Neural cell (in vitro differentiated cells): ENCODE measurements at regions not wholly inside any gene's neighbourhood (a gene's known extent, or its start where the extent isn't known, plus 50 kb on each side); places are given as distances from the start of the nearest gene placed in this dataset.

Experiments used
- H2AFZ ChIP-seq: fragments of 200-600, 300-800 bp; sonication (generic), shearing (Covaris generic); 2 replicates; pipeline ENCODE4 v1.6.0; 2014; ENCODE audit warnings: low read depth, mild to moderate bottlenecking, antibody characterized with exemption, low read length, moderate library complexity
- H3F3A ChIP-seq: fragments of 200-600 bp; shearing (Covaris generic); 2 replicates; pipeline ENCODE4 v1.6.1; 2016; ENCODE audit warnings: mild to moderate bottlenecking, moderate library complexity, mixed read lengths, antibody characterized with exemption, low read length; ENCODE audit not compliant: insufficient read depth, poor library complexity, severe bottlenecking
- H3K27ac ChIP-seq: fragments of 200-600, 300-800 bp; sonication (generic), shearing (Covaris generic); 2 replicates; pipeline ENCODE4 v1.5.1; 2014; ENCODE audit warnings: mild to moderate bottlenecking, low read length, moderate library complexity
- H3K27me3 ChIP-seq: fragments of 300-800, 200-600 bp; sonication (generic), shearing (Covaris generic); 2 replicates; pipeline ENCODE4 v1.6.0; 2014; ENCODE audit warnings: mild to moderate bottlenecking, low read depth, low read length, moderate library complexity; ENCODE audit not compliant: insufficient read depth
- H3K36me3 ChIP-seq: fragments of 300-800, 200-600 bp; sonication (generic), shearing (Covaris generic); 2 replicates; pipeline ENCODE4 v1.5.1; 2014; ENCODE audit warnings: mild to moderate bottlenecking, antibody characterized with exemption, low read length, moderate library complexity; ENCODE audit not compliant: insufficient read depth
- H3K4me2 ChIP-seq: fragments of 300-800, 200-600 bp; sonication (generic), shearing (Covaris generic); 2 replicates; pipeline ENCODE4 v1.6.0; 2014; ENCODE audit warnings: mild to moderate bottlenecking, low read length
- H3K4me3 ChIP-seq: fragments of 300-800, 200-600 bp; sonication (generic), shearing (Covaris generic); 2 replicates; pipeline ENCODE4 v1.5.1; 2014; ENCODE audit warnings: mild to moderate bottlenecking, low read length, moderate library complexity
- H3K79me2 ChIP-seq: fragments of 200-600 bp; shearing (Covaris generic); replicated peaks from 2 replicates; pipeline ENCODE4 v1.6.0; 2014; ENCODE audit warnings: mild to moderate bottlenecking, low read length, moderate library complexity; ENCODE audit not compliant: insufficient read depth
- H3K9ac ChIP-seq: fragments of 300-800, 200-600 bp; sonication (generic), shearing (Covaris generic); 2 replicates; pipeline ENCODE4 v1.6.1; 2016; ENCODE audit warnings: mild to moderate bottlenecking, low read length, mixed read lengths
- H3K9me2 ChIP-seq: fragments of 200-600 bp; shearing (Covaris generic); 2 replicates; pipeline ENCODE4 v1.6.1; 2016; ENCODE audit warnings: mild to moderate bottlenecking, low read length, mixed read lengths; ENCODE audit not compliant: insufficient read depth
- H3K9me3 ChIP-seq: fragments of 200-600, 300-800 bp; sonication (generic), shearing (Covaris generic); 2 replicates; pipeline ENCODE4 v1.6.1; 2016; ENCODE audit warnings: mild to moderate bottlenecking, mixed run types, low read length, moderate library complexity, mixed read lengths
- H4K20me1 ChIP-seq: fragments of 200-600 bp; shearing (Covaris generic); 2 replicates; pipeline ENCODE4 v1.6.1; 2016; ENCODE audit warnings: mild to moderate bottlenecking, mixed run types; ENCODE audit not compliant: insufficient read depth
- CTCF ChIP-seq: fragments of 450-650 bp; IDR thresholded peaks from 2 replicates; pipeline ENCODE4 v1.5.1; 2014; ENCODE audit warnings: antibody characterized with exemption, mild to moderate bottlenecking, moderate library complexity; ENCODE audit not compliant: poor library complexity, severe bottlenecking
- EP300 ChIP-seq: fragments of 450-650 bp; conservative IDR thresholded peaks from 2 replicates; pipeline ENCODE4 v1.6.1; 2014; ENCODE audit warnings: antibody characterized with exemption, mild to moderate bottlenecking, moderate library complexity; ENCODE audit not compliant: poor library complexity, severe bottlenecking
- EZH2 ChIP-seq: fragments of 200-600, 300-800 bp; shearing (Covaris generic), sonication (generic); IDR thresholded peaks from 2 replicates; pipeline ENCODE4 v1.6.1; 2014; ENCODE audit warnings: antibody characterized with exemption, low read length, borderline replicate concordance, mild to moderate bottlenecking; ENCODE audit not compliant: insufficient read depth, poor library complexity, severe bottlenecking
- MXI1 ChIP-seq: fragments of 450-650 bp; conservative IDR thresholded peaks from 2 replicates; pipeline ENCODE4 v1.6.1; 2014; ENCODE audit warnings: antibody characterized with exemption, mild to moderate bottlenecking; ENCODE audit not compliant: poor library complexity, severe bottlenecking
- POLR2AphosphoS5 ChIP-seq: IDR thresholded peaks from 2 replicates; pipeline ENCODE4 v1.6.1; 2012
- RAD21 ChIP-seq: fragments of 450-650 bp; conservative IDR thresholded peaks from 2 replicates; pipeline ENCODE4 v1.6.1; 2014; ENCODE audit warnings: antibody characterized with exemption, mild to moderate bottlenecking, moderate library complexity
- REST ChIP-seq: IDR thresholded peaks from 2 replicates; pipeline ENCODE4 v1.6.1; 2012; ENCODE audit warnings: borderline replicate concordance
- SMC3 ChIP-seq: fragments of 450-650 bp; conservative IDR thresholded peaks from 2 replicates; pipeline ENCODE4 v1.6.1; 2014; ENCODE audit warnings: antibody characterized with exemption, mild to moderate bottlenecking, moderate library complexity; ENCODE audit not compliant: poor library complexity
- TAF1 ChIP-seq: IDR thresholded peaks from 2 replicates; pipeline ENCODE4 v1.6.1; 2012; ENCODE audit warnings: low read depth

- Histone ChIP-seq H2AFZ (no peak overlapping the region), H3K9ac (no peak overlapping the region), H4K20me1 (no peaks in the 10 kb centered on the region), H3K36me3 (no peaks in the 10 kb centered on the region), H3K27ac (no peak overlapping the region), H3K9me2 (no peaks in the 10 kb centered on the region), H3K79me2 (no peaks in the 10 kb centered on the region), H3K4me2 (no peak overlapping the region), H3F3A (no peaks in the 10 kb centered on the region), H3K27me3 (peaks cover 24% of the 10 kb centered on the region), H3K9me3 (no peaks in the 10 kb centered on the region), H3K4me3 (no peak overlapping the region)
- TF ChIP-seq POLR2AphosphoS5 (no peak), RAD21 (no peak), CTCF (no peak)
Observed at GRCh38 chr2:204278454-204278853, 266.8 kb upstream of the PARD3B start.

- no peaks in the 10 kb centered on the region for H3K36me3 ChIP-seq
- H3K27me3 ChIP-seq: peaks cover 31% of the 10 kb centered on the region
- H3K4me2 ChIP-seq: no peak overlapping the region
- no peak overlapping the region for H3K27ac ChIP-seq
- H3F3A ChIP-seq: no peaks in the 10 kb centered on the region
- no peaks in the 10 kb centered on the region for H4K20me1 ChIP-seq
- no peaks in the 10 kb centered on the region for H3K79me2 ChIP-seq
- H2AFZ ChIP-seq: no peak overlapping the region
- H3K9me3 ChIP-seq: no peaks in the 10 kb centered on the region
- no peaks in the 10 kb centered on the region for H3K9me2 ChIP-seq
- no peak for TF ChIP-seq CTCF
- TF ChIP-seq SMC3: no peak
- no peak for TF ChIP-seq EZH2
- TF ChIP-seq MXI1: no peak
- no peak for TF ChIP-seq EP300
- no peak for TF ChIP-seq TAF1
- TF ChIP-seq REST: no peak
- no peak for TF ChIP-seq POLR2AphosphoS5
- no peak for TF ChIP-seq RAD21
- no peak overlapping the region for H3K9ac ChIP-seq
- H3K4me3 ChIP-seq: no peak overlapping the region
Observed at GRCh38 chr2:204279819-204280218, 265.5 kb upstream of the PARD3B start.
